ENCODE measurements at regions not wholly inside any gene's neighbourhood (a gene's known extent, or its start where the extent isn't known, plus 50 kb on each side); places are given as distances from the start of the nearest gene placed in this dataset.

DNA sequence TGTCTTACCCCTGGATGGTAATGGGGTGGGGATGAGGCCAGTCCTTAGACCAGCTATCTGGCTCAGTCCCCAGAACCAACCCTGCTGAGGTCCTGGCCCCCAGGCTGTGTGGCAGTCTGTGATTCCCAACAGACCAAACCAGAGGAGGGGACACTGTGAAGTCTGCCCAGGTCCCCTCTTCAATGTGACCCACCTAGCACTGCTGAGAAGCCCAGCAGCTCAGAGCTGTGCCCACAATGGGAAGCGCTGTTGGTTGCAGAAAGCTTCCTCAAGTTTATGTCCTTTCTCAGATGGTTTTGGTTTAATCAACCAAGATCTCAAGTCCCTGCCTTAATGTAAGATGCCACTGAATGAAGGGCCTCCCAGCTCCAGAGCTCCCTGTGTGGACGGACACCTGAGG, 114.7 kb upstream of the IGLL5 start:
- Histone ChIP-seq H3T11ph (ENCODE audit: low read length) (no peak overlapping the region), H2BK5ac (ENCODE audit: insufficient read length, low read length) (no peak overlapping the region), H4K20me1 (ENCODE audit: control insufficient read depth, insufficient read depth, insufficient read length) (no peaks in the 10 kb centered on the region), H2AFZ (ENCODE audit: low read length) (no peak overlapping the region), H4K5ac (ENCODE audit: insufficient read length, low read depth, low read length) (no peak overlapping the region), H2BK12ac (ENCODE audit: insufficient read length, low read depth, low read length) (no peak overlapping the region), H3K14ac (ENCODE audit: insufficient read depth, low read length) (no peak overlapping the region; the same call in 1 of the 2 replicates), H3K56ac (ENCODE audit: insufficient read length, low read depth, low read length) (no peak overlapping the region), H3K79me1 (ENCODE audit: insufficient read depth, low read depth, low read length, poor library complexity, severe bottlenecking) (no peaks in the 10 kb centered on the region), H3K9me3 (ENCODE audit: control insufficient read depth, low read depth, low read length) (no peaks in the 10 kb centered on the region), H3K4me1 (ENCODE audit: insufficient read depth, low read length) (no peaks in the 10 kb centered on the region), H2AK5ac (ENCODE audit: insufficient read length, low read length) (no peak overlapping the region), H4K8ac (replicated peaks; ENCODE audit: insufficient read length, low read depth, low read length) (no peak overlapping the region), H3K18ac (ENCODE audit: insufficient read length, low read depth, low read length) (no peak overlapping the region), H2BK120ac (ENCODE audit: low read depth, low read length, poor library complexity, severe bottlenecking) (no peak overlapping the region), H3K4ac (ENCODE audit: low read depth, low read length) (no peak overlapping the region), H4K91ac (ENCODE audit: insufficient read length, low read depth, low read length) (no peak overlapping the region), H3K79me2 (ENCODE audit: insufficient read depth, low read length) (no peaks in the 10 kb centered on the region), H3K23me2 (ENCODE audit: insufficient read length, low read depth, low read length, poor library complexity, severe bottlenecking) (no peaks in the 10 kb centered on the region), H3K27me3 (ENCODE audit: insufficient read depth, low read length) (peaks cover 9% of the 10 kb centered on the region; the same call in 1 of the 2 replicates), H3K4me2 (ENCODE audit: insufficient read depth, insufficient read length, low read length) (no peak overlapping the region), H3K9ac (ENCODE audit: extremely low read depth, insufficient read length, low read length) (no peak overlapping the region), H2BK20ac (ENCODE audit: low read depth, low read length, poor library complexity, severe bottlenecking) (no peak overlapping the region), H2BK15ac (ENCODE audit: low read depth, low read length) (no peak overlapping the region), H3K23ac (ENCODE audit: insufficient read length, low read depth, low read length) (no peak overlapping the region), H3K27ac (ENCODE audit: insufficient read length, low read depth, low read length) (no peak overlapping the region)
- no peak overlapping the region for H3K27ac Mint-ChIP-seq
- no peaks in the 10 kb centered on the region for H3K4me1 Mint-ChIP-seq
- WGBS (ENCODE audit: extremely low coverage, insufficient read length, low lambda C conversion rate): no CpG with 5 or more reads among the region's 2 CpGs
- H3K36me3 Mint-ChIP-seq (ENCODE audit: insufficient read depth in 1 of 3, low read depth in 3 of 3): no peaks in the 10 kb centered on the region
- TF ChIP-seq, protein P1, sequence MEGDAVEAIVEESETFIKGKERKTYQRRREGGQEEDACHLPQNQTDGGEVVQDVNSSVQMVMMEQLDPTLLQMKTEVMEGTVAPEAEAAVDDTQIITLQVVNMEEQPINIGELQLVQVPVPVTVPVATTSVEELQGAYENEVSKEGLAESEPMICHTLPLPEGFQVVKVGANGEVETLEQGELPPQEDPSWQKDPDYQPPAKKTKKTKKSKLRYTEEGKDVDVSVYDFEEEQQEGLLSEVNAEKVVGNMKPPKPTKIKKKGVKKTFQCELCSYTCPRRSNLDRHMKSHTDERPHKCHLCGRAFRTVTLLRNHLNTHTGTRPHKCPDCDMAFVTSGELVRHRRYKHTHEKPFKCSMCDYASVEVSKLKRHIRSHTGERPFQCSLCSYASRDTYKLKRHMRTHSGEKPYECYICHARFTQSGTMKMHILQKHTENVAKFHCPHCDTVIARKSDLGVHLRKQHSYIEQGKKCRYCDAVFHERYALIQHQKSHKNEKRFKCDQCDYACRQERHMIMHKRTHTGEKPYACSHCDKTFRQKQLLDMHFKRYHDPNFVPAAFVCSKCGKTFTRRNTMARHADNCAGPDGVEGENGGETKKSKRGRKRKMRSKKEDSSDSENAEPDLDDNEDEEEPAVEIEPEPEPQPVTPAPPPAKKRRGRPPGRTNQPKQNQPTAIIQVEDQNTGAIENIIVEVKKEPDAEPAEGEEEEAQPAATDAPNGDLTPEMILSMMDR (conservative IDR thresholded peaks at IDR 0.05): no peak
- H3K9me3 Mint-ChIP-seq: no peaks in the 10 kb centered on the region
- no peak overlapping the region for H3K4me3 Mint-ChIP-seq
- H3K27me3 Mint-ChIP-seq (ENCODE audit: low read depth): peaks cover 100% of the 10 kb centered on the region
- no peak for DNase-seq
